ENCODE measurements at regions not wholly inside any gene's neighbourhood (a gene's known extent, or its start where the extent isn't known, plus 50 kb on each side); places are given as distances from the start of the nearest gene placed in this dataset.

- no peak for ATAC-seq
- POLR2A ChIA-PET: no interaction called here
- no peak overlapping the region for H3K4me3 ChIP-seq
- intact Hi-C loops (cut with micrococcal nuclease): no loop called here
- no peaks in the 10 kb centered on the region for H3K27me3 ChIP-seq (ENCODE audit: control insufficient read depth in 2 of 2, insufficient read depth in 2 of 2, low read length in 2 of 2)
- TF ChIP-seq ZNF280B (CRISPR knock-in tag; IDR thresholded peaks at IDR 0.05): no peak
- TF ChIP-seq TEAD4 (IDR thresholded peaks at IDR 0.05; ENCODE audit: low read length): no peak
- no peak for TF ChIP-seq TEAD4 (CRISPR knock-in tag; IDR thresholded peaks at IDR 0.05; ENCODE audit: borderline replicate concordance)
- TF ChIP-seq, protein P1, sequence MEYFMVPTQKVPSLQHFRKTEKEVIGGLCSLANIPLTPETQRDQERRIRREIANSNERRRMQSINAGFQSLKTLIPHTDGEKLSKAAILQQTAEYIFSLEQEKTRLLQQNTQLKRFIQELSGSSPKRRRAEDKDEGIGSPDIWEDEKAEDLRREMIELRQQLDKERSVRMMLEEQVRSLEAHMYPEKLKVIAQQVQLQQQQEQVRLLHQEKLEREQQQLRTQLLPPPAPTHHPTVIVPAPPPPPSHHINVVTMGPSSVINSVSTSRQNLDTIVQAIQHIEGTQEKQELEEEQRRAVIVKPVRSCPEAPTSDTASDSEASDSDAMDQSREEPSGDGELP (CRISPR knock-in tag; IDR thresholded peaks at IDR 0.05; ENCODE audit: borderline replicate concordance): no peak
- TF ChIP-seq PTRF (tag; IDR thresholded peaks at IDR 0.05): no peak
- TF ChIP-seq TCF7 (IDR thresholded peaks at IDR 0.05; ENCODE audit: borderline replicate concordance): no peak
- TF ChIP-seq MXD1 (CRISPR knock-in tag; IDR thresholded peaks at IDR 0.05; ENCODE audit: borderline replicate concordance, poor library complexity, severe bottlenecking): no peak
- TF ChIP-seq ELF1 (tag; IDR thresholded peaks at IDR 0.05): no peak
- no peak for TF ChIP-seq TBP (optimal IDR thresholded peaks at IDR 0.05; ENCODE audit: low read depth, low read length)
- in situ Hi-C loops (cut with MboI): no loop called here
- WGBS (ENCODE audit: insufficient coverage, low coverage, missing lambda C conversion rate): 0% methylated on average over 4 of the region's 4 CpGs
- H3K36me3 ChIP-seq (ENCODE audit: control insufficient read depth, insufficient read depth, low read length): no peaks in the 10 kb centered on the region
- BruUV-seq (replicated peaks): no TSS peak
- H3K27ac ChIP-seq (ENCODE audit: extremely low read depth, low read depth, low read length): no peak overlapping the region
- FAIRE-seq: no peak
- no peak overlapping the region for H2AFZ ChIP-seq (ENCODE audit: low read depth, low read length)
- H3K4me1 ChIP-seq (replicated peaks in 1 of 2; ENCODE audit: control insufficient read depth in 2 of 2, insufficient read depth in 2 of 2, low read length in 2 of 2): no peaks in the 10 kb centered on the region
- no peaks in the 10 kb centered on the region for H3K9me3 ChIP-seq (replicated peaks; ENCODE audit: control insufficient read depth, insufficient read depth, low read depth, low read length)
- CTCF ChIA-PET (ENCODE audit: low intra/inter-chr PET ratio): no interaction called here
- no peaks in the 10 kb centered on the region for H3K9me1 ChIP-seq (ENCODE audit: control insufficient read depth, insufficient read depth, low read length)
- no peaks in the 10 kb centered on the region for H4K20me1 ChIP-seq (replicated peaks; ENCODE audit: control insufficient read depth, insufficient read depth, low read length)
- H3K79me2 ChIP-seq (ENCODE audit: control insufficient read depth, insufficient read depth, low read length): no peaks in the 10 kb centered on the region
- H3K4me2 ChIP-seq (ENCODE audit: insufficient read depth, low read length): no peak overlapping the region
- no peak for DNase-seq (ENCODE audit: extremely low read depth in 1 of 4, low spot score in 3 of 4)
- H3K9ac ChIP-seq (ENCODE audit: insufficient read depth in 1 of 2, low read depth in 2 of 2, low read length in 2 of 2): no peak overlapping the region
Measured at GRCh38 chr5:17438027-17438426, 60.0 kb upstream of the TAF11L2 start.

All from K562 (cell line).